Loucy (cell line): ENCODE measurements at regions not wholly inside any gene's neighbourhood (a gene's known extent, or its start where the extent isn't known, plus 50 kb on each side); places are given as distances from the start of the nearest gene placed in this dataset.

Experiments used
- H2AFZ ChIP-seq: fragments of 200-600 bp; sonication (generic); 2 replicates; pipeline ENCODE4 v1.6.0; 2016; ENCODE audit warnings: antibody characterized with exemption, mild to moderate bottlenecking, low read length, moderate library complexity
- H3F3A ChIP-seq: fragments of 200-600 bp; 2 replicates; pipeline ENCODE4 v1.6.0; 2016; ENCODE audit warnings: antibody characterized with exemption, low read depth, mild to moderate bottlenecking
- H3K27me3 ChIP-seq: fragments of 200-600 bp; sonication (generic); 2 replicates; pipeline ENCODE4 v1.6.1; 2014; ENCODE audit warnings: low read length, mild to moderate bottlenecking; ENCODE audit not compliant: insufficient read depth, poor library complexity, severe bottlenecking
- H3K36me3 ChIP-seq: fragments of 200-600 bp; sonication (generic); 2 replicates; pipeline ENCODE4 v1.6.1; 2016; ENCODE audit warnings: low read length; ENCODE audit not compliant: insufficient read depth
- H3K4me1 ChIP-seq: fragments of 200-600 bp; sonication (generic); 2 replicates; pipeline ENCODE4 v1.5.1; 2014; ENCODE audit warnings: low read length, mild to moderate bottlenecking; ENCODE audit not compliant: insufficient read depth, poor library complexity, severe bottlenecking
- H3K4me2 ChIP-seq: fragments of 200-600 bp; sonication (generic); 2 replicates; pipeline ENCODE4 v1.6.0; 2014; ENCODE audit warnings: antibody characterized with exemption, low read length, low read depth, mild to moderate bottlenecking; ENCODE audit not compliant: poor library complexity, severe bottlenecking
- H3K4me3 ChIP-seq: fragments of 200-600 bp; sonication (generic); 2 replicates; pipeline ENCODE4 v1.5.1; 2014; ENCODE audit warnings: low read length, mild to moderate bottlenecking, mixed read lengths; ENCODE audit not compliant: poor library complexity, severe bottlenecking
- H3K79me2 ChIP-seq: fragments of 200-600 bp; sonication (generic); 2 replicates; pipeline ENCODE4 v1.6.1; 2014; ENCODE audit warnings: low read length; ENCODE audit not compliant: insufficient read depth
- H3K9ac ChIP-seq: fragments of 200-600 bp; sonication (generic); 2 replicates; pipeline ENCODE4 v1.6.0; 2014; ENCODE audit warnings: mild to moderate bottlenecking, low read depth, low read length, moderate library complexity; ENCODE audit not compliant: poor library complexity, severe bottlenecking
- H3K9me2 ChIP-seq: fragments of 200-600 bp; sonication (generic); replicated peaks from 2 replicates; pipeline ENCODE4 v1.6.1; 2016; ENCODE audit warnings: low read depth, low read length, mixed read lengths
- H3K9me3 ChIP-seq: fragments of 200-600 bp; sonication (generic); 2 replicates; pipeline ENCODE4 v1.6.1; 2014; ENCODE audit warnings: mild to moderate bottlenecking, antibody characterized with exemption, low read length, low read depth; ENCODE audit not compliant: insufficient read depth
- H4K20me1 ChIP-seq: fragments of 200-600 bp; sonication (generic); 2 replicates; pipeline ENCODE4 v1.6.0; 2014; ENCODE audit warnings: antibody characterized with exemption, low read length, mild to moderate bottlenecking; ENCODE audit not compliant: insufficient read depth, poor library complexity, severe bottlenecking
- CTCF ChIP-seq: fragments of 200-600 bp; sonication (generic); conservative IDR thresholded peaks from 2 replicates; pipeline ENCODE4 v1.5.1; 2014; ENCODE audit warnings: mild to moderate bottlenecking, antibody characterized with exemption, low read length
- EZH2phosphoT487 ChIP-seq: fragments of 200-600 bp; IDR thresholded peaks from 2 replicates; pipeline ENCODE4 v1.6.1; 2018; ENCODE audit warnings: antibody characterized with exemption, mild to moderate bottlenecking, moderate library complexity, borderline replicate concordance

- H3K9ac ChIP-seq, result no peak overlapping the region
- no peaks in the 10 kb centered on the region for H3F3A ChIP-seq
- no peaks in the 10 kb centered on the region for H3K4me1 ChIP-seq
- H3K36me3 ChIP-seq, result no peaks in the 10 kb centered on the region
- H2AFZ ChIP-seq, result no peak overlapping the region
- H3K27me3 ChIP-seq, result no peaks in the 10 kb centered on the region
- no peak overlapping the region for H3K4me3 ChIP-seq
- peaks cover 6% of the 10 kb centered on the region; the same call in 1 of the 2 replicates for H3K9me3 ChIP-seq
- no peak for TF ChIP-seq CTCF
- no peak for TF ChIP-seq EZH2phosphoT487
- H3K4me2 ChIP-seq, result no peak overlapping the region
- H3K79me2 ChIP-seq, result no peaks in the 10 kb centered on the region
- no peaks in the 10 kb centered on the region for H3K9me2 ChIP-seq
- H4K20me1 ChIP-seq, result no peaks in the 10 kb centered on the region
Observed at GRCh38 chr2:71824436-71824835, 323.2 kb downstream of the CYP26B1 start.

GRCh38 chr2:71823526-71823925 is 324.1 kb downstream of the CYP26B1 start:
- no peaks in the 10 kb centered on the region for H3K4me1 ChIP-seq
- H3K4me3 ChIP-seq, result no peak overlapping the region
- H3K79me2 ChIP-seq, result no peaks in the 10 kb centered on the region
- TF ChIP-seq CTCF (no peak), EZH2phosphoT487 (no peak)
- H3K27me3 ChIP-seq, result no peaks in the 10 kb centered on the region
- no peaks in the 10 kb centered on the region for H4K20me1 ChIP-seq
- no peak overlapping the region for H2AFZ ChIP-seq
- H3K9me3 ChIP-seq, result peaks cover under 1% of the 10 kb centered on the region; the same call in 1 of the 2 replicates
- H3K9me2 ChIP-seq, result no peaks in the 10 kb centered on the region
- no peaks in the 10 kb centered on the region for H3K36me3 ChIP-seq
- H3K4me2 ChIP-seq, result no peak overlapping the region
- no peak overlapping the region for H3K9ac ChIP-seq
- no peaks in the 10 kb centered on the region for H3F3A ChIP-seq

GRCh38 chr2:71822463-71822862 is 325.2 kb downstream of the CYP26B1 start:
- H3K9ac ChIP-seq, result no peak overlapping the region
- H3K27me3 ChIP-seq, result no peaks in the 10 kb centered on the region
- no peaks in the 10 kb centered on the region for H3F3A ChIP-seq
- no peak overlapping the region for H2AFZ ChIP-seq
- no peaks in the 10 kb centered on the region for H4K20me1 ChIP-seq
- TF ChIP-seq CTCF (no peak), EZH2phosphoT487 (no peak)
- H3K9me3 ChIP-seq, result no peaks in the 10 kb centered on the region
- no peak overlapping the region for H3K4me3 ChIP-seq
- no peaks in the 10 kb centered on the region for H3K79me2 ChIP-seq
- H3K4me2 ChIP-seq, result no peak overlapping the region
- H3K36me3 ChIP-seq, result no peaks in the 10 kb centered on the region
- no peaks in the 10 kb centered on the region for H3K4me1 ChIP-seq
- H3K9me2 ChIP-seq, result no peaks in the 10 kb centered on the region
